Tongue (tissue), 2 donors: ENCODE measurements at regions not wholly inside any gene's neighbourhood (a gene's known extent, or its start where the extent isn't known, plus 50 kb on each side); places are given as distances from the start of the nearest gene placed in this dataset. TPM values are rescaled to one million over a fixed set of nuclear protein-coding genes. Genes with fewer than 3 reads are reported as not detected.
"Not testable (repeated sequence)": the region's sequence is repeated elsewhere in the genome, so short reads cannot be mapped to it uniquely, and the experiment has no call there.

Source experiments
- DNase-seq: peaks from one replicate; pipeline ENCODE4 v3.0.0-alpha.2; 2015
- small RNA-seq: library from RNA; depleted of rRNA; stranded (forward); fragments of <200 nt; gene quantifications from one replicate; pipeline ENCODE3, GENCODE V24; 2014; ENCODE audit warnings: low replicate concordance

GRCh38 chr6:137806914-137807682, 60.0 kb upstream of the TNFAIP3 start:
- DNase-seq = no peak

- no peak for DNase-seq
These were observed 58.9 kb upstream of the TNFAIP3 start for GRCh38 chr6:137808191-137808590.

- no peak for DNase-seq
These were observed 58.2 kb upstream of the TNFAIP3 start for GRCh38 chr6:137808836-137809315.

GRCh38 chr6:137809895-137810553, 57.0 kb upstream of the TNFAIP3 start:
- DNase-seq = not testable (repeated sequence)

GRCh38 chr6:137810554-137811120, 56.4 kb upstream of the TNFAIP3 start:
- DNase-seq = no peak

GRCh38 chr6:137811121-137811915, 55.7 kb upstream of the TNFAIP3 start:
- DNase-seq = peak; percentile 37

- no peak for DNase-seq
These were observed 55.0 kb upstream of the TNFAIP3 start for GRCh38 chr6:137811916-137812553.

- DNase-seq = no peak
These were observed 53.6 kb upstream of the TNFAIP3 start for GRCh38 chr6:137813308-137813970.

- not testable (repeated sequence) for DNase-seq
These were observed 53.0 kb upstream of the TNFAIP3 start for GRCh38 chr6:137814030-137814429.

GRCh38 chr6:137815692-137816091, 51.4 kb upstream of the TNFAIP3 start:
- DNase-seq = no peak

GRCh38 chr6:137816133-137816579, 50.9 kb upstream of the TNFAIP3 start:
- DNase-seq = no peak

GRCh38 chr6:137816688-137817618, 50.1 kb upstream of the TNFAIP3 start:
- DNase-seq = no peak

Small RNA genes in the stretch of these regions (small RNA-seq; reads per million reads assigned to genes)
- gene RF00019 = not detected
